DMS114 treated with DMSO at 0.1 percent for 48 hours (cell line): ENCODE measurements at regions not wholly inside any gene's neighbourhood (a gene's known extent, or its start where the extent isn't known, plus 50 kb on each side); places are given as distances from the start of the nearest gene placed in this dataset.
A peak's percentile ranks its signal among the peaks of the same experiment; 100 is the strongest.

Experiments used
- DNase-seq: peaks from one replicate; lab custom pipeline; 2025; ENCODE audit not compliant: unreplicated experiment; lab: John Stamatoyannopoulos, UW

DNA sequence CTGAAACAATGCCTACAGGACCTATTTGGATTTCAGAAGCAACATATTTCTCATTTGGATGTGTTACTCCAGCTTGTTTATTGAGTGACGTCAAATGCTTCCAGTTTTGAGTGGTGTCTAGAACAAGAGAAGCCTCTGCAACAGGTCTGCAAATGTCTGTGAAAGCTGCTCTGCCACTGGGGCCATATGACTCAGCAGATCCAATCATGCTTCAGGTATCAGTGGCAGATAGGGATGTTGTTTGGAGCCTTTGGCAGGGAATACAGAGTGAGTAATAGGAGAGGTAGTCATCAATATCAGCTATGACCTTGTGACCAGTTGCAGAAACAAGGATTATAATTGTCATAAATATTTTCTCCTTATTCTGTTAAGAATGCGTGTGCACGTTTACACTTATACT lies 141.1 kb upstream of the ZXDA start:
- no peak for DNase-seq

DNA sequence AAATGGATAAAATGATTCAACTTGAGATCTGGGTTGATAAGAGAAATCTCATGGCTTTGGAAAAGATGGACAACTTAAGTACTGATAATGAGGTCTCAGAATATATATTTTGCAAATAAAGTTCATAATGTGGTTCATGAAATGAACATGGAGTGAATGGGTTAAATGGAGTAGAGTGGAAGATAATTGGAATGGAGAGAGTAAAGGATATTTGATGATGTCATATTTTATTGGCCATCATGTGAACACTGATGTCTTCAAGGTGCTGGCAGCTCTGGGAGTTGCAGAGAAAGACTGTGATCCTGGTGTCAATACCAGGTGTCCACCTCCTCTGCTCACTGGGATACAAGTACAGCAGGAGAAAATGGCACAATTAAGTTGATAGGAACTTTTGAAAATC lies 133.9 kb upstream of the ZXDA start:
- DNase-seq = no peak

DNA sequence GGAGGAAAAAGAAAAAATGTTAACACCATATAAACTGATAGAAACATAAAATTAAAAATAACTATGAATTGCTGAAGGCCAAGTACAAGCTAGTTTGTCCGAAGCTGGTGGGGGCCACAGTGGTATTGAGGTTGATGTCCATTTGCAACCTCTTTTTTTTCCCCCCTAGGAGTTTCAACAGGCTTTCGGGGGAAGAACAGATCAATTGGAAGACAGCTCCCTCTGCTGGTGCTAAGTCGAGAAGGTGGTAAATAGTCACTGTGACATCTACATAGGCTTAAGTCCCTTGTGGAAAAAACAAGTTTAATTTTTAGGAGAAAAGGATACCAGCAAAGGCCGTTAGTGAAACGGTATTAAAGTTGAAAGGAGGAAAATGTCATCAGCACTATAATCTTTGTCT lies 115.7 kb upstream of the ZXDA start:
- DNase-seq = peak; percentile 45

DNA sequence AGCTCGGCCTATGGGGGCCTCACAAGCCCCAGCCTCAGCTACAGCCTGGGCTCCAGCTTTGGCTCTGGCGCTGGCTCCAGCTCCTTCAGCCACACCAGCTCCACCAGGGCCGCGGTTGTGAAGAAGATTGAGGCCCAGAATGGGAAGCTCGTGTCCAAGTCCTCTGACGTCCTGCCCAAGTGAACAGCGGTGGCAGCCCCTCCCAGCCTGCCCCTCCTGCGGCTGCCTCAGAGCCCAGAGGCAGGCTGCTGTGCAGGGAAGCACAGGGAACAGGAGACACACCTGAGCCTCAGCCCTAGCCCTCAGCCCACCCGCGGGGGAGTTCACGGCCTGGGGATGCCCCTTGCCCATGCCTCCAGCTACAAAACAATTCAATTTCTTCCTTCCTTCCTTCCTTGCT lies 75.7 kb upstream of the ZXDA start:
- no peak for DNase-seq

DNA sequence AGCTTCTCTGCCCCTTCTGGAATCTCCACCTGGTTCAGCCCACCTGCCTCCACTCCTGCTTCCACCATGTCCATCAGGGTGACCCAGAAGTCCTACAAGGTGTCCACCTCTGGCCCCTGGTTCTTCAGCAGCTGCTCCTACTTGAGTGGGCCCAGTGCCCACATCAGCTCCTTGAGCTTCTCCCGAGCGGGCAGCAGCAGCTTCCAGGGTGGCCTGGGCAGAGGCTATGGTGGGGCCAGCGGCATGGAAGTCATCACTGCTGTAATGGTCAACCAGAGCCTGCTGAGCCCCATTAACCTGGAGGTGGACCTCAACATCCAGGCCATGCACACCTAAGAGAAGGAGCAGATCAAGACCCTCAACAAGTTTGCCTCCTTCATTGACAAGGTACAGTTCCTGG lies 74.4 kb upstream of the ZXDA start:
- no peak for DNase-seq

DNA sequence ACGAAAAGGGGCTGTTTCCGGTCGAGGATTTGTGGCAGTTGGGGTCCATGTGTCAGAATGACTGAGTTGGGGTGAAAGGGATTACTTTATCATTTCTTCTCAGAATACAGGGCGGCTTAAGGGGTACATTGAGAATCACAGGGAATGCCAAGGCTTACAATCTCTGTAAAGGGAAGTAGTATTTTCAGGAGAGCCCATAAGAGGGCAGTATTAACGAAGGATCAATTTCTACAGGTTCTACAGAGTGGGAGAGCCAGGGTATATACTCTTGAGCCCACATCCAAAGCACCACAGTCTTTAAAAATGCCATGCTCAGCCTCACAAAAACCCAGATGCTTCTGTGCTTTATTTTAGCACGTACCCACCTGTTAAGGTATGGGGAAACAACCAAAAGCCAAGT lies 67.7 kb upstream of the ZXDA start:
- peak; percentile 3 for DNase-seq

DNA sequence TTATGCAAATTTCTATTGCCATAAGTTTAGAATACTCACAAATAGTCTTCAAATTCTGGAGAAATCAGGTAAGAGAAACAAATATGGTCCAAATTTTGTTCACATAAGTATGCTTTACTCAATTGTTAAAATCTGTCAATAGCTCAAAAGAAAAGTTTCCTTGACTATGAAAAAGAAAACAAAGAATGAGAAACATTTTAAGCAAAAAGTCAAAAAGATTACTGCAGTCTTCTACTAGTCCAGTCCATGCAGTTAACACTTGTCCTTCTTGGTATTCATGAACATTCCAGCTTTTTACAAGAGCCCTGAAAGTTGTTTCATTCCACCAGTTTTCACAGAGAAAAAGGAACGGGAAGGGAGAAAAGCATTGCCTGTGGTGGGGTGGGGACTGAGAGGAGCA lies 54.7 kb upstream of the ZXDA start:
- DNase-seq = peak; percentile 0
